GM19463 (cell line): ENCODE measurements at regions not wholly inside any gene's neighbourhood (a gene's known extent, or its start where the extent isn't known, plus 50 kb on each side); places are given as distances from the start of the nearest gene placed in this dataset.

Source experiments
- ATAC-seq: cut with Tn5 transposase; IDR thresholded peaks from one replicate; pipeline ENCODE4 v1.9.1; 2021; ENCODE audit warnings: mild to moderate bottlenecking, moderate library complexity; ENCODE audit not compliant: unreplicated experiment

DNA sequence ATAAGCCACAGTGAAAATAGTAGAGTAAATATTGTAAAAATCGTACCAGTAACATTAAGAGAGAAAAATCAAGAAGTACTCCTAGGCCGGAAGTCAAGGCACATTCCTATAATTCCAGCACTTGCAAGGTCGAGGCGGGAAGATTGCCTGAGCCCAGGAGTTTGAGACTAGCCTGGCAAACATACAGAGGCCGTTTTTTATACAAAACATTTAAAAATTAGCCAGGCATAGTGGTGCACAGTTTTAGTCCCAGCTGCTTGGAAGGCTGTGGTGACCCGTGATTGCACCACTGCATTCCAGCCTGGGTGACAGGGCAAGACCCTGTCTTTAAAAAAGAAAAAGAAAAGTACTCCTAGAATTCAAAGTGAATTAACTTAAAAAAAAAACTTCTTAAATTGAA is 341.8 kb downstream of the C12orf50 start:
- ATAC-seq: no peak

DNA sequence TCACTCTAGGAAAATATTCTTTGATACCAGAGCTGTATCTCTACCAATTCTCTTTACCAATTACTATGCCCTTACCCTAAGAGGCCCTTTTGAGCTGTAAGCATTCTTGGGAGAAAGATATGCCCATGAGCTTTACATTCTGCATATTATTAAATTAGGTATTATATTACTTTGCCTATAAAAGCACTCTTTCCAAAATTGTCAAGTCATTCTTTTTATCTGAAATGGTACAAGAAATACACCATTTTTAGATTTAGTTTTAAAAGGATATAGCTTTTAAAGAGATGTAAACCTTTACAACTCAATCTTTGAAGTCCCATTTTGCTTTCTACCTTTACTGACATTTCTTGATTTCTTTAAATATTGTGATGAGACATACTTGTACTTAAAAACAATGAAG is 343.5 kb downstream of the C12orf50 start:
- no peak for ATAC-seq

DNA sequence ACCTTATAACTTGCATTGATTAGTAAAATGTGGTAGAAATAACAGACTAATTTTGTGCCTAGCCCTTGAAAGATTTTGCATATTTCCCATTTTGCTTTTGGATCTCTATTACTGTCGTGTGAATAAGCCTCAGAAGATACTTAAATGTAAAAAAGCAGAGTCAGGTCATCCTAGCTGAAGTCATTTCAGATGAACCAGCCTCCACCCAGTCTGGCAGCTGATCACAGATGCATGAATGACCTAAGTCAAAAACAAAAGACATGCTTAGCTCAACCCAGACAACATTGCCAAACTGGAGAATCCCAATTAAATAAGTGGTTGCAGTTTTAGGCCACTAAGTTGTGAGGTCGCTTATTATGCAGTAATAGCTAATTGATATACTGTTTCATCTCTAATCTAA is 349.9 kb downstream of the C12orf50 start:
- ATAC-seq: no peak

DNA sequence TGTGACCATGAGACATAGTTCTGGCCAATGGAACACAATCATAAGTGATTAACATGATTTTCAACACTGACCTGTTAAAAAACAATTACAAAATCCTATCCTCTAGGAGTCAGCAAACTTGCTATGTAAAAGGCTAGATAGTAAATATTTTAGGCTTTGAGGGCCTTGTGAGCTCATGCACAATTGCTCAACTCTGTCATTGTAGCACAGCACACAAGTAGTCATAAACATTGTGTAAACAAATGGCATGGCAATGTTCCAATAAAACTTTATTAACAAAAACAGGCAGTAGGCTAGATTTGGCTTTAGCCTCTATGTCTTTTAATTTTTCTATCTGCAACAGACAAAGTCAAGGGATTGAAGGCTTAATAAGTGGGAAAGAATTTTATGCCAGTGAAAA is 350.7 kb downstream of the C12orf50 start:
- no peak for ATAC-seq

DNA sequence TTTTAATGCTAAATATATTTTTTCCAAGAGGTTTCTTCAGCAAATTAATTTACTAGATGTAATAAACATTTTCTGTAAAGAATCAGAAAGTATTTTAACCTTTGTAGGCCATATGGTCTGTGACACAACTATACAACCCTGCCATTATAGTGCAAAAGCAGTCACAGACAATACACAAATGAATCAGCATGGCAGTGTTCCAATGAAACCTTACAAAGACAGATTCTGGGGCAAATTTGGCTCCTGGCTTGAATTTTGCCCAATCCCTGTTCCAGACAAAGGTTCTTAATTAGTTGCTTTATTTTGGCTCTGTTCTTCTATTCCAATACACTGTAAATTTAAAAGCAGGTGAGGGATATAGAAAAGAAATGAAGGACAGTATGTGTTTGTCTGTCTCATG is 352.5 kb downstream of the C12orf50 start:
- ATAC-seq: no peak

DNA sequence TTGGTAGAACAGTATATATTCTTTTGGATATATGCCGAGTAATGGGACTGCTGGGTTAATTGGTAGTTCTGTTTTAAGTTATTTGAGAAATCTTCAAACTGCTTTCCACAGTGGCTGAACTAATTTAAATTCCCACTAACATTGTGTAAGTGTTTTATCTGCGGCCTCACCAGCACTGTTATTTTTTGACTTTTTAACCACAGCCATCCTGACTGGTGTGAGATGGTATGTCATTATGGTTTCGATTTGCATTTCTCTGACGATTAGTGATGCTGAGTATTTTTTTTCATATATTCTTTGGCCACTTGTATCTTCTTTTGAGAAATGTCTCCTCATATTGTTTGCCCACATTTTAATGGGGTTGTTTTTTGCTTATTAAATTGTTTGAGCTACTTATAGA is 357.4 kb downstream of the C12orf50 start:
- no peak for ATAC-seq

DNA sequence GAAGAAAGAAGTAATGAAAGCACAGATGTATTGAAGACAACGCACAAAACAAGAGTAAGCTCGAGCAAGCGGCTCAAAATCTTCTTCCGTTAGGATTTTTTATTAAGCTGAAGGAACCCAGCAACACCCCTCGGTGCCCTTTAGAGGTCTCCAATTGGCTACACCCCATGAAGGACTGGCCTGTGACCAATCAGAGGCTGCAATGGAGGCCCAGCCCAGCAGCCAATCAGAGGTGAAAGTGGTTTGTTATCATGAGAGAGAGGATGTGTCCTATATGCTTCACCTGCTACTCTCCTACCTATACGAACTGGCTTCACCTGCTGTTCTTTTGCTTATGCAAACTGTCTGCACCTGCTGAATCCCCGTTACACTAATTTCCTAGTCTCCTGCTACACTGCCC is 358.8 kb downstream of the C12orf50 start:
- ATAC-seq: no peak

DNA sequence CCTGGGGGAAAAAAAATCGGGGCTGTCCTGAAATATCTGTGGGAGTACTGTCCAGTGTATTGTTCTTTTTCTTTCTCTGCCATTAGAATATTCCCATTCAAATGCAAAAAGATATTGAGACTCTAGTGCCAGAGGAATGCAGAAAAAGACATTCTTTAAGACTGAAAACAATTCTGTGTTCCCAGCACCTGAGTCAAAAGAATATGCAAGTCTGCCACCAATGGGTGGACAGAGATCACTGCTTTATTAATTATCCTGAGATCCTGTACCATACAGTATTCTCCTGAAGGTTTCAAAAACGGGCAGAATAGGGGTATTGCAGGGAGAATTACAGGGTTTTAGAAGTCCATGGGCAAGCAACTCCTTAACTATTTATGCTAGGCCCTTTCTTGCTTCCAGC is 361.8 kb downstream of the C12orf50 start:
- ATAC-seq: no peak

DNA sequence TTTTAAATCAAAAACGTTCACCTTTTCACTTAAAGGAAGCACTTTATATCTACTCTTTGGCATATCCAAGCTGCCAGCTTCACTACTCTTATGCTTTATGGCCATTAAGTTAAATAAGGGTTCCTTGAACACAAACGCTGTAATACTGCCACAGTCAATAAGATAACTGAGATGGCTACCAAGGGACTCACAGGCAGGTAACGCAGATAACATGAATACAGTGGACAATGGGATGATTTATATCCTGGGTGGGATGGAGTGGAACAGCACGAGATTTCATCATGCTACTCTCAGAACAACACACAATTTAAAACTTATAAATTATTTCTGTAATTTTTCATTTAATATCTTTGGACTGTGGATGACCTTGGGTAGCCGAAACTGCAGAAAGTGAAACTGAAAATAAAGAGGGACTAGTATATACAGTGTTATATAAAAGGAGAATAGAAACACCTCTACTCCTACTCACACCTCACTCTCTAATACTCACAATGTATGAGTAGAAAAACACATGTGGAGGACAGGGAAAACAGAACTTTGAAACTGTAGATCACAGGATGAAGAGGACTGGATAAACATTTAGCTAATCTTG is 367.3 kb downstream of the C12orf50 start:
- ATAC-seq: peak; percentile 88

DNA sequence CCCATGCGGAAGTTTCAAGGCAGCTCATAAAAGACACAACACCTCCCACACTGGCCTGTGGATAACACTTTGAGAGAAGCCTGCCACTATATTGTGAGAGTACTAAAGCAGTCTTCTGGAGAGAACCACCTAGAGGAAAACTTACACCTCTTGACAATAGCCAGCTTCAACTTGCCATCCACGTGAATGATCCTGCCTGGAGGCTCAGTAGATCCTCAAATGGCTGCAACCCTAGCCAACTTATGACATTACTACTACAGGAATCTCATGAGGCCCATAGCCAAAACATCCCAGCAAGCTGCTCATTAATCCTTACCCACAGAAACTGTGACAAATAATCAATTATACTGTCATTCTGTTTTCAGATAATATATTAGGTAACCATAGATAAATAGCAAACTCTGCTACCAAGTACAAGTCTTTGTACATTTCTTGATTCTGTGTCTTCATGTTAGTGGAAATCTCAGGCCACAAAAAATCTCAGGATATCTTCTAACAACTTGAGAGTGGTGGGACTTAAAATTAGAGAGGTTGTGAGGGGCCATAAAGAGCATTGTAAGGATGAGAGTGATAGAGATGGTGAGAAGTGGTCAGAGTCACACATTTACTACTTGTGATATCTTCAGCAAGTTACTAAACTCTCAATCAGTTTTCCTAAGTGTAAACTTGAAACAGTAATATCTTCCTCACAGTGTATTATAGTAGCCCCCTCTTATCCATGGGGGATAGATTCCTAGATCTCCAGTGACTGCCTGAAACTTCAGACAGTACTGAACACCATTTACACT is 368.0 kb downstream of the C12orf50 start:
- ATAC-seq: no peak

DNA sequence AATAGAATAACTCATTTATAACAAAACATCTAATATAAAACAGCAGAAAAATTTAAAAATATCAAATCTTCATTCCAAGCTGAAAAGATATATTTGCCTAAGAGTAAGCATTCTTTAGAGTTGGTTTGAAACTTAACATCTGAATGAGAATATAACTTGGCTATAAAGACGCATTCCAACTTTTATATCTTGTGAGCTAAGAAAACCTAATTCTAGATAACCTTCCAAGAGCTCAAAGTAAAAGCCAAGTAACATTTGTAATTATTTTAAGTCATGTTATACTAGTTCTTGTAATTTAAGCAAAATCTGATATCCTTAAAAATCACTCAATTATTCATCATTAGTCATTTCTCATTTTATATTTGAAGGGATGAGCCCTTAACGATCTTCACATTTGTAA is 368.9 kb downstream of the C12orf50 start:
- ATAC-seq: no peak

DNA sequence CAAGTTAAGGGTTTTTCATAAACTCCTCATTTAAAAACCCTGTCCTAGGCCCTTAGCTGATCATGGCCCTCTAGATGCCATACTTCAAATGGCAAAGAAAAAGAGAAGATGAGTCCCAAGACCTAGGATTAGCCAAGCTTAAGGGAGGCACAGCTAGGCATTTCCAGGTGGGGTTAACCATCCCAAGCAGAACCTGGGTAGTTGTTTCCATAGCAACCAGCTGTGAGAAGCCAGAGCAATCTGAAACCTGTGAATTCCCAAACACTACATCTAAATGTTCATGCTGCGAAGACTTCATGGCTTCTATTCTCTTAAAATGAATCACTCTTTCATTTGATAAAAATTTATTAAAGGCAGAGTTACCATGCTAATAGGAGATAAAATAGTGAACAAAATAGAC is 372.9 kb downstream of the C12orf50 start:
- no peak for ATAC-seq

DNA sequence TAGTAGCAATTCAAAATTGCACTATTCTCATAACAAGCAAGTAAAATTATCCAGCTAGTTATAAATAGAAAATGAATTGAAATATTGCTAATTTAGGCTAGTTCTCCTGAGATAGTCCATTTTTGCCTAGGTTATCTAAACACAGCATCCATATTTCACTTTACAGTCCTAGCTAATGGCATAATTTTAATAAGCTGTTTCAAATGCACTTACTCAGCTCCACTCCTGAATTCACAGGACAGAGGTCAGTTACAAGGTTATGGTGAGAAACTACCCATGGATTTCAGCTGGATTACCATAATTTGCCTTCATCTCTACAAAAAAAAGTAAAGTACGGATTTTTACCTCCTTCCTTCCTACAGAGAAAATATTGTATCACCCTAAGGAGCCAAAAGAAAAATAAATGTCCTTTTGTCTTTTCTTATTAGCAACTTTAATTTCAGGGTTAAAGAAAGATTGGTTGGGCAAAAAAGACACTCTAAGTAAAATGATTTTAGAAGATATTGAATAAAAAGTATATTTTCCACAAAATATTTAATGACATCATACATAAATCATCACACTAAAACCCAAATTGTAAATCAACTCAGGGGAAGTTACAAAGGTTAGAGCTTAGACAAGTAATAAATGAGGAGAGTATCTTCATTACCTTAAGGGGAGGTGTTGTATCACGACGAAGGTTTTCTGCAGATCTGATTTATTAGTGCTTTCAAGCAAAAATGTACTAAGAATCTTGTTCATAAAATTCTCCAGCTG is 377.4 kb downstream of the C12orf50 start:
- no peak for ATAC-seq

DNA sequence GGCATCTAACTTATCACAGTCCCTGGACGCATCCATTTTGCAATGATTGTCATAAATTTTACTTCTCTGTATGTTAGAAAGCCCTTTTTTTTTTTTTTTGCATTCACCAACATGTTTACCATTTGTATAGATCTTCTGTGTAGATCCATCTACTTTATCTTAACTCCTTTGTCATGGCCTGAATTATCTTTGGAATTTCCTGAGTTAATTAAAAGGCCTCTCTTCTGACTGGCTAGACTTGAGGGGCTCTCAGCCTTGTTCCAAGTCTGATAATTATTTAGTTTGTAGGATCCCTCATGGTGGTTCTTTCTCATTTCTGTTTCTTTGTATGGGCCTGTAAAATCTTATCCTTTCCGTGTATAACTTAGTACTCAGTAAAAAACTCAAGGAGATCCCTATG is 387.0 kb downstream of the C12orf50 start:
- no peak for ATAC-seq

DNA sequence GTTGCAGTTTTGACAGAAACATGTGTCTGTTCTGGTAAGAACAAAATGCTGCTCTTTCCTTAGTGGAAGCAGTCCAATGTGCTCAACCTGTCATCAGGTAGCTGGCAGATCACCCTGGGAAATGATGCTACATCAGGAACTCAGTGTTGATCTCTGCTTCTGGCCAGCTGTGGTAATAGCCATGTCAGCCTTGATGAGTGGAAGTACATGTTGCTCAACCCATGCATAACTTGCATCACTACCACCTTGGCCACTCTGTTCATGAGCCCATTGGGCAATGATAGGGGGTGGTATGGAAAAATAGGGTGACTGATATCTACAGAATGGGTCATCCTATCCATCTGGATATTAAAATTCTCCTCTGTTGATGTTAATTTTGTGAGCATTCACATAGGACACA is 411.0 kb downstream of the C12orf50 start:
- ATAC-seq: no peak

DNA sequence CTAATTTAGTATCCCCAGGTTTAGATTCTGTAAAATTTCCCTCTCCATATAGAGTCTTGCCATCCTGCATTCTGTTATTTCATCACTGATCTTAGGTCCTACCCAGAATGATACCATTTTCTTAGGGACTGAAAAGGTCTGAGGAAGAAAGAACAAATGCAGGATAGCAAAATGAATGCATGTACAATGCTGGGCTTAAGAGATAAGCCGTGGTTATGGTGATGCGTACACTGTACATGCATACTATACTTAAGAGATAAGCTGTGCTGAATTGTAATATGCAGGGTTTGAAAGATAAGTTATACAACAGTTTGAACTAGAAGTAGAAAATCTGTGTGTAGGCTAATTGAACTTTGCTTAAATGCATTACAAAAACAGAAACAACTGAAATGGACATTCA is 416.2 kb downstream of the C12orf50 start:
- ATAC-seq: no peak

DNA sequence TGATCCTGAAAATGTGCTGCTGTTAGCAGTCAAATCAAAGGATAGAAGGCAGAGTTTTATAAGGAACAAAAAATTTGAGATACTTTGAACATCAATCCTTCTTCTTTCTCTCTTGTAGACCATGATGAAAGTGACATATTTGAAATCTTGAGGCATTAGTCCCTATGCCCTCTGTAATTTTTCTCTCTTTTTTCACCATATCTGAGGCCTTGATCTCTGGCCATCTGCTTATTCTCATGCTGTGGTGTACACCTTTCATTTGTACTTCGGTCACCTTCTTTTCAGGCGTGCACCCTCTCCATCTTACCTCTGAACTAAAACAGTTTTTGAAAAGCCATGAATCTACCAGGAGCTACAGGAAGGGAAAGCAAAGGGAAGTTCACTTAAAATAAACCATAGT is 420.9 kb downstream of the C12orf50 start:
- no peak for ATAC-seq

DNA sequence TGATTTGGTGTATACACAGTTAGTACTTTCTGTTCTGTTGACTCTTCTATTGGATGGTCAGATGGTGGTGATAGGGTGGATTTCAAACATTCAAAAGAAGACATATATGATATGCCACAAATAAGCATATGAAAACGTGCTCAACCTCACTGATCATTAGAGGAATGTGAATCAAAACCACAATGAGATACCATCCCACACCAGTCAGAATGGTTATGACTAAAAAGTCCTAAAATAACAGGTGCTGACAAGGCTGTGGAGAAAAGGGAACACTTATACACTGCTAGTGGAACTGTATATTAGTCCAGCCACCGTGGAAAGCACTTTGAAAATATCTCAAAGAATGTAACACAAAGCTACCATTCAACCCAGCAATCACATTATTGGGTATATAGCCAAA is 425.5 kb downstream of the C12orf50 start:
- no peak for ATAC-seq

DNA sequence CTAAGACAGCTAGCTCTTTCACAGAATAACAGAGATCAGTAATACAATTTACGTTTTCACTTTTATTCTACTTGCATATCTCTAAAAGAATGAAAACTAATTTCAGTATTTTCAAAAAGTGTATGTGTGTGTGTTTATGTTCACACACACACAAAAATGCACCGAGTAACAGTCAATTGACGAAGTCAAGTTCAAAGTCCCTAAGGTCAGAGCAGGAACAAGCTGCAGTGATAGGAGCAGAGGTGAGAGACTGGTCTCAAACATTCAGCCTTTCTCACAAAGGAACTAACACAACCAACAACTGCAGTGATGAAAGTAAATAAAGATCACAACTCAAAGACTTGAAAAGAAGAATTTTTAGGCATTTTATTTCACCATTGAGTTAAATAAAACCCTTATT is 429.7 kb downstream of the C12orf50 start:
- ATAC-seq: no peak

DNA sequence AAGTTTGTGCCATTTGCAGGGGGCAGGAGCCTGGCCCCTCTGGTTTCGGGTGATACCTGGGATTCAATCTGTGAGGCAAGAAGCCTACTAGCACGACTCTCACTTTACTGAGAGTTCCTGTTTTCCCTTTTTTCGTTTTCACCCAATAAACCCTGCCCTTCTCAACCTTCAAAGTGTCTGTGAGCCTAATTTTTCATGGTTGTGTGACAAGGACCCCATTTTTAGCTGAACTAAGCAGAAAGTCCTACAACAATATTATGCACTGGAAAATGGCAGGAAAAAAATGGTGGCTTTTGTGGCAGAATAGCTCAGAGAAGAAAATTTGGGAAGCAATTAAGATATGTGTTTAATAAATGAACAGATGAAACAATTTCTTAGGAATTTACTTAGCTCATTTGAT is 432.1 kb downstream of the C12orf50 start:
- ATAC-seq: no peak

DNA sequence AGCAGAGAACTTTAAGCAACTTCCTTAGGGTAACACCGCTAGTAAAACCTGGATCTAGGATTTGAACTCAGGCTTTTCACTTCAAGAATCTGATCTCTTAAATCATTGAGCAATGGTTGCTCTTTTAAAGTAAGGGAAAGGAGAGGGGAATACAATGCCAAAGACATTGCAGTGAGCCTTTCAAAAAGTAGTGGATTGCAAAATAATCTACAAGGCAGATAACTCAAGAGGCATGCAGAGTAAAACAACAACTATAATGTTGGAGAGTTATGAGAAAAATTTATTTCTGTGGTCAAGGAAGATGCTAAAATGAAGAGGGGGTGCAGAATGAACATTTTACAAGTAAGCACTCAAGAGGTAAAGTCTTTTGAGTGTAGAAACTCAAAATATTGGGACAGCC is 432.6 kb downstream of the C12orf50 start:
- ATAC-seq: no peak

DNA sequence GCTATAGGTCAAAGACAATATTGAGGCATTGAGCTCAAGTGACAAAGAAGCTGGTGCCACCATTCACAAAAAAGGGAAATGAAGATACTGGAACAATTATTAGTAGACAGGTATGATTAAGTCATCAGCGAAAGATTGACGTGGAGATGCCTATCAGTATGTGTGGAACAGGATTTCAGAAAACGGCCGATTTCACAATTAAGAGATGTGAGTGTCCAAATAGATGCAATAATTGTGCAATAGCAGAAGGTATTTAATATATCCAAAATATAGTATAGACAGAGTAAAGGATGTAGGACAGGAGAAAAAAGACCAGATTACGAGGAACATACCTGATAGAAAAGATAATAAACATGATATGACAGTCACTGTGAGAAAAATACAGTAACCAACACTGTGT is 433.1 kb downstream of the C12orf50 start:
- no peak for ATAC-seq
